Effector CD4-positive, alpha-beta T cell (primary cell): ENCODE measurements at regions not wholly inside any gene's neighbourhood (a gene's known extent, or its start where the extent isn't known, plus 50 kb on each side); places are given as distances from the start of the nearest gene placed in this dataset.

Source experiments
- DNase-seq: peaks from one replicate; pipeline ENCODE4 v3.0.0-alpha.2; 2020

DNA sequence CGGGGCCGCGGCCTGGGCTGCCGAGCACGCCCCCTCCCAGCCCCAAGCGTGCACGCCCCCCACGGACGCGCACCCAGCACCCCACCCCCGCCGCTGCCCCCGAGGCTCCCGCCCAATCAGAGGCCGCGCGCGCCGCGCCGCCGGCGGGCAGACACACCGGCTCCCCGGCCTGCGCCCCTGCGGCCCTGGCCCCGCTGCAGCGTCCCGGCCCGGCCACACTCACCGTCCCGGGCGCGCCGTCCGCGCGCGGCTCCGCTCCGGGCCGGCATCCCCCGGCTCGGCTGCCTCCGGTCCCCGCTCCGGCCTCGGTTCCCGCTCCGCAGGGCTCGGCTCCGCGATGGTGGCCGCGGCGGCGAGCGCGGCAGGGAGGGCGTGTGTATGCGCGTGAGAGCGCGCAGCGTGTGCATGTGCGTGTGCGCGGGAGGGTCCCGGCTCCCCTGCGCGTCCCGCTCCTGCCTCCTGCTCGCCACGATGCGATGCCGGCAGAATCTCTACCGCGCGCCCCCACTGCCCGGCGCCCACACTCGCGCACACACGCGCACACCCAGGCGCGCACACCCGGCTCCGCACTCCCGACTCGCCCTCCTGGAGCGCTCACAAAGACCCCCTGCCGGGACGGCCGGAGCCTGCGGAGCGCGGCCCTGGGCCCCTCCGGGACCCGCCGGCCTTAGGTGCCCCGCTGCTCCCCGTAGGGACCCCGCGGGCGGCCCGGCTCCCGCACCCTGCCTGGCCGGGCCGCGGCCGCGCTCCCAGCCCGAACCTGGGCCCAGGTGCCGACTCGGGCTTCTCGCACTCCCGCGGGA lies 186.5 kb upstream of the LINGO1 start:
- no peak for DNase-seq

GRCh38 chr15:77818484-77819047 lies 185.9 kb upstream of the LINGO1 start:
- no peak for DNase-seq

DNA sequence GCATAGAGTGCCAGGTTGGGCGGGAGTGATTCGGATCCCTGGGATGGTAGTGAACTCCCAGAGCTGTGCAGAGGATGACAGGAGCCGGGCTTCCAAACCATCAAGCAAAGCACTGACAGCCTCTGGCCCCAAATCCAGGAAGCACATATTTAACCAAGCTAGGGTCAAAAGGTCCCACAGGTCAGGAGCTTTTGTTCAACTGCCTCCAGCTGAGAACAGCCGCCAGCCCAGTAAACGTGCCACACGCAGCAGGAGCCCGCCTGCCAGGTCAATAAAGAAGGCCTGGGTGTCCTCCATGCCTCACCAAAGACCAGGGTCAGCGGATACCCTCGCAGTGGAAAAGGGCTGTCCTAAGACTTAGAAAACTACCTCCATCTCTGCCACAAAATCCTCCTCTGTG lies 184.7 kb upstream of the LINGO1 start:
- no peak for DNase-seq

- no peak for DNase-seq
Measured at GRCh38 chr15:77816983-77817382, 184.3 kb upstream of the LINGO1 start.

DNA sequence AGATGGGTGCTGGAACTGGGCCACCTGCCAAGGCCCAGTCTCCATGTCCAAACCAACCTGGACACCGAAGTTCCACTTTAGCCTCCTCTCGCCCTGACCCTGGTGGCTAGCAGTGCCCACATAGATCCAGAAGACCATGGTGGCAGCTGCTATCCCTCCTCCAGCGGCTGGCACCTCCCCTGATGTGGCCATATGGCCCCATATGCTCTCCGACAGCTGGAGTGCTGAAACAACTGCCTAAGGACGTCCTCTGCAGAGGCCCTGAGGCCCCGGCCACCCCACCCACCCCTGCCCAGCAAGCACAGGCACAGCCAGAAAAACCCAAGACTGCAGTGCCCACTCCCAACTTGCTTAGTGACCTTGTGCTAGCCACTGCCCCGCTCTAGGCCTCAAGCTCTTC lies 182.3 kb upstream of the LINGO1 start:
- DNase-seq: no peak

GRCh38 chr15:77812664-77813063 lies 180.0 kb upstream of the LINGO1 start:
- DNase-seq: no peak

GRCh38 chr15:77811270-77811669 lies 178.6 kb upstream of the LINGO1 start:
- DNase-seq: no peak

DNA sequence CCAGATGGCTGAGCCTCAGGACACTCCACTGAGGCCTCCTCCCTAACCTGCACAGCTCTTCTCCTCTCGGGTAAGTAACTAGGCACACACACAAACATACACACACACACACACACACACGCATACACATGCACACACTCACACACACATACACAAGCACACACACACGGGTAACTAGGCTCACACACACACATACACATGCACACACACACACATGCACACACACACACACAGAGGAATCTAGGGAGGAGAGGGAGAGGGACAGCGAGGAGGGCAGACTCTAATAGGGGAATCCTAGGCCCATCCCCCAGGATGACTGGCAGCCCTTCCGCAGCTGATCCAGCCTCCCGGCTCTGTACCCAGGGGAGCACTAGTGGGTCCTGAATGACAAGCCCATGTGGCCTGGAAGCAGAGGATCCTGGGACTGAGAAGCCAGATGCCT lies 177.4 kb upstream of the LINGO1 start:
- no peak for DNase-seq

- DNase-seq: no peak
Measured at GRCh38 chr15:77808581-77809177, 176.0 kb upstream of the LINGO1 start.

- no peak for DNase-seq
Measured at GRCh38 chr15:77808075-77808474, 175.4 kb upstream of the LINGO1 start.

DNA sequence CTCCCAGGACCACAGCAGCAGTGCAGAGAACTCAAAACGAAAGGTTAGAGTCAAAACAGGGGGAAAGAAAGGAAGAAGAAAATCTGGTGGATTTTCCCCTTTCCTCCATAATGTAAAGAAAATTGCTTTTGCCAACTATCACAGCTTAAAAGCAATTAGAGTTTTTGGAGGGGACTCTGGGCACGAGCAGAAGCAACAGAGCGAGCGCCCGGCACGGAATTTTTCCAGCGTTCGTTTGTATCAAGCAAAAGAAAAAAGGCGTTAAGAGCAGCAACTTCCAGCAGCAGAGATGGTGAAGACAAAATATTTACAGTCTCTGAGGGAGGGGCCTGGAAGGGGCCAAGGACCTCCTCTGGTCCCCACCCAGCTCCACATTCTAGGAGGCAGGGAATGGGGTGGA lies 174.9 kb upstream of the LINGO1 start:
- no peak for DNase-seq

GRCh38 chr15:77807115-77807514 lies 174.4 kb upstream of the LINGO1 start:
- DNase-seq: no peak

GRCh38 chr15:77804210-77804609 lies 171.5 kb upstream of the LINGO1 start:
- no peak for DNase-seq

DNA sequence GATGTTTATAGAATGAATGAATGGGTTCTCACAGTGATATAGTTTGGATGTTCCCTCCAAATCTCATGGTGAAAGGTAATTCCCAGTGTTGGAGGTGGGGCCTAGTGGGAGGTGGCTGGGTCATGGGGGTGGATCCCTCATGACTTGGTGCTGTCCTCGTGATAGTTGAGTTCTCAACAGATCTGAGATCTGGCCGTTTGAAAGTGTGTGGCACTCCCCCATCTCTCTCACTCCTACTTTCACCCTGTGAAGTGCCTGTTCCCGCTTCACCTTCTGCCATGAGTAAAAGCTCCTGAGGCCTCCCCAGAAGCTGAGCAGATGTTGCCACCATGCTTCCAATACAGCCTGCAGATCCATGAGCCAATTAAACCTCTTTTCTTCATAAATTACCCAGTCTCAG lies 170.8 kb upstream of the LINGO1 start:
- no peak for DNase-seq

GRCh38 chr15:77800305-77800704 lies 167.6 kb upstream of the LINGO1 start:
- no peak for DNase-seq

DNA sequence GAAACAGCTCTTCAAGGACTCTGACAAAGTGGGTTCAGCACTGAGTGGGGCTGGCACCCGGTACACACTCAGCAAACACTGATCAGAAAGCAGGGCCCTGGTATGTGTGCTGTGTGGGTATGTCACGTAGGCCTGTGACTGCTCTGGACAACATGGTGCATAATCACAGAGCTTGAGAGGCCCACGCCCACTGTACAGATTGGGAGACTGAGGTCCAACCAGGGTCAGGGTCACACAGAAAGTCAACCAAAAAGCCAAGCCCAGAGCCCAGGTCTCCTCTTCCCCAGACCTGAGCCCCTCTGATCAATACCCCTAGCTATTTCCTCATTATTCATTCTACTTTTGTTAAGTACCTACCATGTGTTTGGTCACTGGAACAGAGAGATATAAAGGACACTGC lies 166.1 kb upstream of the LINGO1 start:
- no peak for DNase-seq

DNA sequence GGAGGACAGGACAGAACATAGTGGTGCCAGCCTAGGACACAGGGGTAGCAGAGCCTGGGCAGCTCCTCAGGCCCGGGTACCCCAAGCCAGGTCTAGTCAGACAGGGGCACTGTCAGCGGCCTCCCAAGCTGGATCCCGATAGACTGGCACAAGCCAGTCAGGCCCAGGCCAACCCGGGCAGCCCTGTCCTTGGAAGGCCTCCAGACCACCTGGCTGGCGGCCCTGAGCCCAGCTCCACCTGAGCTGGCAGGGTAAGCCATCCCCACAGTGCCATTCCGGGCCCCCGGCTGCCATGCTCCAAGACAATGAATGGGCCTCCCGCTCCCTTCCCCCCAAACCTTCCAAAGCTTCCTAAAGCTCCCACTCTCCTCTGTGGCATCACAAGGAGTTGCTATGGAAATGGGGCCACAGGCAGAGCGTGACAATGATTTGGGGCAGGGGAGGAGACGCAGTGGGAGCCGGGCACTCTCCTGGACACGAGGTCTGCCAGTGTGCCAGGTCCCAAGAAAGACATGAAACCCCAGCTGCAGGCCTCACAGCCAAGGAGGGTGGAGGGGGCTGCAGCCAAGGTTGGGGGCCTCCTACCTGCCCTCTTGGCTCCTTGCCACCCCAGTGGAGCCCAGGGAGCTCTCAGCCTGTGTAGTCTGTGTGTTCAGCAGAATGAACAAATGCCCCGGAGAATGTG lies 165.6 kb upstream of the LINGO1 start:
- DNase-seq: no peak

DNA sequence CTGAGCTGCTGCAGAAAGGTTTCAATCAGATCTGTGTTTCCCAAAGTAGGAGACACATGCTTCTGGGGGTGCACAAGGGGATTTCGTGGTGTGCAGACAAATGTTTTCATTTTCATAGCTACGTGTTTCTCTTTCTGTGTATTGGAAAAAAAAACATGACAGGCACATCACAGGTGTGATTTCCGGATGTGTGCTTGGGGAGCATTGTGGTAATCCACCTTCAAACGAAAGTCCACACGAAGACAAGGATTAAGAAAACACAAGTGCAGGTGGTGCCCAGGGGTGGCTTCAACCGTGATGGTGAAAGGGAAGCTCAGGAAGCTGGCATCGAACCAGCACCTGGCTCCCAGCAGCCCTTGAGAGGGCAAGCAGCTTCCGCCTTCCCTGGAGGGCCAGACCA lies 164.6 kb upstream of the LINGO1 start:
- no peak for DNase-seq

DNA sequence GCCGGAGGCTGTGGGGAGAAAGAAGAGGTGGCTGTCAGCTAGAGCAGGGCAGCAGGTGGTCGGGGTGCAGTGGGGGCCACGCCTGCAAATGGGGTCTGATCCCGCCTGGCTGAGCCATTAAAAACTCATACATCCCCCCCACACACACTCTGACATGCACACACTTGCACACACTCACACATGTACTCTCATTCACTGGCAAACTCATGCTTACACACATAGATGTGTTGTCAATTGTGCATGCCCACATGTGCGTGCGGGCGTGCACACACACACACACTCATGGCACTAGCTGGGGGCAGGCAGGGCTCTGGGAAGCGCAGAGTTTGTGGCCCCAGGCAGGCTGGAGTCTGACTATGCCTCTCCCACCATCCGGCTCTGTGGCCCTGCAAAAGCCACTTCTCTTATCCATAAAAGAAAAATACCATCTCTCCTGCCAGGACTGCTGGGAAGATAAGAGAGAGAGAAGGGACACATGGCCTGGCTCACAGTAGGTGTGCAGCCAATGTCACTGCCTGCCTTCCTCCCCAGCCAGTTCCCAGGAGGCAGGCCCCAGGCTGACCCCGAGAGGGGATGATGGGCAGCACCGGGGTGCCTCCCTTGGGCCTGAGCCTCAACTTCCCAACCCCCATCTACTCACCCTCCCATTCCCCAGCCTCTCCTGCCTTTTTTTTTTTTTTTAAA lies 163.5 kb upstream of the LINGO1 start:
- DNase-seq: no peak

DNA sequence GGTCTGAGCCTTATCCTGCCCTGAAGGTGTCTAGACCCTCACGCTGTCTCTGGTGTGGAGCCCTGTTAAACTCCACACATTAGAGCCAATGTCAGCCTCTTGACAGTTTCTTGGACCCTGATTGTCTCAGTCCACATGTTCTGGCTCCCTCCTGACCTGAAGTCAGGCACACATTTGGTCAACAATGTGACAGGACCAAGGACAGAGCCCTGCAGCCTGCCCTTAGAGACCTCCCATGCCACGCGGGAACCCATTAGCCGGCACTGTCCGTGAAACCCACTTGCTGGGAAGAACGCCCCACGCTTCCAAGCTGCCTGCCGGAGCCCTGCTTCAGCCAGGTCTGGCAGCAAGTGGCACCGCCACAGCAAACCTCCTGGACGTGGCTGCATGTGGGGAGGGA lies 162.7 kb upstream of the LINGO1 start:
- DNase-seq: no peak

DNA sequence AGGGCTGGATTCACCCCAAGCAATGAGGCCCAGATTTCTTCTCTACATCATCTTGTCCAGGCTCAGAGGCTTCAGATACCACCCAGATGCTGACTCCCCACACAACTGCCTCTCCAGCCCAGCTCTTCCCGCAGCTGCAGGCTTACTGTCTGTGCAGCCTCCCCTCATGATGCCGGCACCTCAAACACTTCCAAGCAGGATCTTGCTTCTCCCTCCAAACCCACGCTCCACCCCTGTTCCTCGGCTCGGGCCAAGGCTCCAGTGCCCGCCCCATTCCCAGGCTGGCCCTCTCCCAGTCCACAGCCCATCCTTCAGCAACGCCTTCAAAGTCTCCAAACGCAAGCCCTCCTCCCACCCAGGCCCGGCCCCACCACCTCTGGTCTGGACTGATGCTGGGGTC lies 159.2 kb upstream of the LINGO1 start:
- DNase-seq: no peak

DNA sequence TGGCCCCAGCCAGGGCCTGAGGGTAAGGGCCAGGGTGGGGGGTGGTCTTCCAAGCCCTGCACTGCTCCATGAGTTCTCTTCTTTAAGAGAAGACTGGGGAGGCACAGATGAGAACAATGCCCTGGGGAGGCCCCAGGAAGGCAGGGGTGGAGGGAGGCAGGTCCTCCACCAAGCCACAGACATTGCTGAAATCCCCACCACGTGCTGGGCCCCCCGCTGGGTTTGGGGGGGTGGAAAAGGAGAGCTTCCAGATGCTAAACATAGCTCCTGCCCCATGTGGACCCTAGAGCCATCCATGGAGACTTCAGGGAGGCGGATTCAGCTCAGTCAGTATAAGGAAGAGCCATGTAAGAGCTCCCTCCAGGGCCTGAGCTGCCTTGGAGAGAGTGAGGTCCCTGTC lies 157.8 kb upstream of the LINGO1 start:
- DNase-seq: no peak

DNA sequence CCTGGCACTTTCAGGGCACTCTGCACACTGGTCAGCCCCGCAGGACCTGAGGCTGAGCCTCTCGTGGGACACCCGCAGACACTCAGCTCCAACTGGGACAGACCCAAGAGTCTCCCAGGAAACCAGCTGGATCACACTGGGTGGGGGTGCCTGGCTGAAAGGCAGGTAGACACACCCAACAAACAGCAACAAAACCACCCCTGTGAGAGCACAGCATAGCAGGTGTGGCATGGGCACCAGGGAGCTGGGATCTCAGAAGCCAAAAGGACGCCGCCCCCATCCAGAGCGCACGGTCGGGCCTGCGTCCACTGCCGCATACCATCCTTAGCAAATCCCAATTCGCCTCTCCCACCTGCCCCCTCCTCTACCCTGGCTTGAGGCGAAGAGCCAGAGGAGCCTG lies 154.2 kb upstream of the LINGO1 start:
- no peak for DNase-seq
